HS-27A (cell line): ENCODE measurements at regions not wholly inside any gene's neighbourhood (a gene's known extent, or its start where the extent isn't known, plus 50 kb on each side); places are given as distances from the start of the nearest gene placed in this dataset.
"Not testable (repeated sequence)": the region's sequence is repeated elsewhere in the genome, so short reads cannot be mapped to it uniquely, and the experiment has no call there.

Experiments
- DNase-seq: peaks from one replicate; pipeline ENCODE4 v3.0.0-alpha.2; 2012; ENCODE audit warnings: low read depth, missing footprints

GRCh38 chr10:28391283-28391682 is 88.4 kb upstream of the MPP7 start:
- no peak for DNase-seq

- DNase-seq: no peak
Measured at GRCh38 chr10:28393956-28394568, 91.2 kb upstream of the MPP7 start.

GRCh38 chr10:28396331-28396730 is 93.5 kb upstream of the MPP7 start:
- DNase-seq: no peak

- no peak for DNase-seq
Measured at GRCh38 chr10:28397229-28397628, 94.4 kb upstream of the MPP7 start.

- DNase-seq: no peak
Measured at GRCh38 chr10:28400176-28400575, 97.3 kb upstream of the MPP7 start.

GRCh38 chr10:28400681-28401080 is 97.8 kb upstream of the MPP7 start:
- no peak for DNase-seq

GRCh38 chr10:28402611-28403073 is 99.8 kb upstream of the MPP7 start:
- not testable (repeated sequence) for DNase-seq

GRCh38 chr10:28403090-28403489 is 100.2 kb upstream of the MPP7 start:
- no peak for DNase-seq

GRCh38 chr10:28408237-28408777 is 105.4 kb upstream of the MPP7 start:
- no peak for DNase-seq

GRCh38 chr10:28410420-28411135 is 107.7 kb upstream of the MPP7 start:
- no peak for DNase-seq

- no peak for DNase-seq
Measured at GRCh38 chr10:28411136-28411460, 108.2 kb upstream of the MPP7 start.

- no peak for DNase-seq
Measured at GRCh38 chr10:28411648-28412047, 108.8 kb upstream of the MPP7 start.

- DNase-seq: no peak
Measured at GRCh38 chr10:28418069-28418468, 114.8 kb upstream of the WAC start.

GRCh38 chr10:28425422-28425821 is 107.5 kb upstream of the WAC start:
- DNase-seq: no peak

GRCh38 chr10:28426392-28427159 is 106.3 kb upstream of the WAC start:
- DNase-seq: no peak

GRCh38 chr10:28427376-28427775 is 105.5 kb upstream of the WAC start:
- DNase-seq: no peak

- DNase-seq: no peak
Measured at GRCh38 chr10:28429045-28429444, 103.9 kb upstream of the WAC start.

- DNase-seq: no peak
Measured at GRCh38 chr10:28429573-28430216, 103.2 kb upstream of the WAC start.

GRCh38 chr10:28431139-28431538 is 101.8 kb upstream of the WAC start:
- DNase-seq: no peak

- peak; percentile 24 for DNase-seq
Measured at GRCh38 chr10:28432210-28432676, 100.7 kb upstream of the WAC start.

- DNase-seq: no peak
Measured at GRCh38 chr10:28434063-28434462, 98.9 kb upstream of the WAC start.

- no peak for DNase-seq
Measured at GRCh38 chr10:28442403-28442802, 90.5 kb upstream of the WAC start.
